ENCODE measurements at regions not wholly inside any gene's neighbourhood (a gene's known extent, or its start where the extent isn't known, plus 50 kb on each side); places are given as distances from the start of the nearest gene placed in this dataset.

DNA sequence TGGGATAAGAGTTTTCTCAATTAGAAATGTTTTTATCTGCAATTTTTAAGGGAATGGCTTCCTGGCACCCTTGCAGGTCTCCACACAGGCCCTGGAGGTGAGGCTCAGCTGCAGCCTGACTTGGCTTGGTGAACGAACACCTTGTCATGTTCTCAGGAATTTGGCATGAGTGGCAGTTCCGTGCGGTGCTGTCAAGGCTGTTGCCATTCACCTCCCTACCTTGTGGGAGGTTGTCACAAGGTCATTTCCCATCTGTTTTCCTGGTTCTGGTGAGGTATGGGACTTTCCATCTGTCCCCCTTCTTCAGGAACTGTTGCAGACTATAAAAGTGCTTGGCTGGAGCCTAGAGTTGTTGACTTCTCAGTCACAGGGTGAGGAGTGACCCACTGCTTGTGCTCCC lies 82.9 kb downstream of the ELOVL4 start:
- Mint-ChIP-seq H3K9me3 (peaks cover 0 to 3% (median 0%) of the 10 kb centered on the region in 11 donors), H3K36me3 (no peaks in the 10 kb centered on the region), H3K4me3 (no peak overlapping the region), H3K27me3 (peaks cover 0 to 13% (median 0%) of the 10 kb centered on the region in 5 donors), H3K27ac (no peak overlapping the region), H3K4me1 (peaks cover under 1 to 12% (median 4%) of the 10 kb centered on the region in 7 donors)
- no peaks in the 10 kb centered on the region for H3K4me1 ChIP-seq (ENCODE audit: control insufficient read depth in 2 of 2, insufficient read depth in 2 of 2, low read length in 2 of 2)
- no peaks in the 10 kb centered on the region for H3K27me3 ChIP-seq (ENCODE audit: control insufficient read depth in 2 of 2, insufficient read depth in 2 of 2, low read length in 2 of 2)
- ATAC-seq (no peak), DNase-seq (no peak)
- H3K4me3 ChIP-seq (ENCODE audit: low read length): no peak overlapping the region
- CTCF ChIA-PET: no interaction called here
- H3K9me3 ChIP-seq (ENCODE audit: control insufficient read depth in 2 of 3, low read length in 3 of 3): no peaks in the 10 kb centered on the region
- H3K36me3 ChIP-seq (ENCODE audit: control insufficient read depth in 2 of 3, insufficient read depth in 3 of 3, low read length in 3 of 3): no peaks in the 10 kb centered on the region
- intact Hi-C loops (cut with micrococcal nuclease): no loop called here
- no peak overlapping the region for H3K27ac ChIP-seq (ENCODE audit: low read depth, low read length)
- POLR2A ChIA-PET: no interaction called here

GRCh38 chr6:79864001-79864400 lies 83.4 kb downstream of the ELOVL4 start:
- CTCF ChIA-PET: interaction anchor here (0.6 to 1.3 kb wide), 3 partner anchors 9 to 244 kb away, joined by 3 read pairs; no protein-coding TSS in a partner anchor
- H3K4me3 ChIP-seq (ENCODE audit: low read length): no peak overlapping the region

GRCh38 chr6:79863566-79863965 lies 83.8 kb downstream of the ELOVL4 start:
- no peak overlapping the region for H3K27ac ChIP-seq (ENCODE audit: low read depth, low read length)
- DNase-seq (no peak), ATAC-seq (no peak)
- Mint-ChIP-seq H3K27me3 (peaks cover 0 to 13% (median 0%) of the 10 kb centered on the region in 5 donors), H3K4me3 (no peak overlapping the region), H3K9me3 (peaks cover 0 to 3% (median 0%) of the 10 kb centered on the region in 11 donors), H3K27ac (no peak overlapping the region), H3K36me3 (no peaks in the 10 kb centered on the region), H3K4me1 (peaks cover 0 to 6% (median 0%) of the 10 kb centered on the region in 7 donors)
- CTCF ChIA-PET: interaction anchor here (0.6 to 1.3 kb wide), 3 partner anchors 10 to 244 kb away, joined by 3 read pairs; no protein-coding TSS in a partner anchor
- H3K36me3 ChIP-seq (ENCODE audit: control insufficient read depth in 2 of 3, insufficient read depth in 3 of 3, low read length in 3 of 3): no peaks in the 10 kb centered on the region
- no peaks in the 10 kb centered on the region for H3K4me1 ChIP-seq (ENCODE audit: control insufficient read depth in 2 of 2, insufficient read depth in 2 of 2, low read length in 2 of 2)
- H3K4me3 ChIP-seq (ENCODE audit: low read length): no peak overlapping the region
- POLR2A ChIA-PET: no interaction called here
- no peaks in the 10 kb centered on the region for H3K27me3 ChIP-seq (ENCODE audit: control insufficient read depth in 2 of 2, insufficient read depth in 2 of 2, low read length in 2 of 2)
- H3K9me3 ChIP-seq (ENCODE audit: control insufficient read depth in 2 of 3, low read length in 3 of 3): no peaks in the 10 kb centered on the region
- intact Hi-C loops (cut with micrococcal nuclease): no loop called here

More at GRCh38 chr6:79864001-79864400, 83.4 kb downstream of the ELOVL4 start:
- no peaks in the 10 kb centered on the region for H3K4me1 ChIP-seq (ENCODE audit: control insufficient read depth in 2 of 2, insufficient read depth in 2 of 2, low read length in 2 of 2)
- no peak for DNase-seq
- ATAC-seq: no peak
- H3K9me3 Mint-ChIP-seq: peaks cover 0 to 3% (median 0%) of the 10 kb centered on the region in 11 donors
- no peaks in the 10 kb centered on the region for H3K9me3 ChIP-seq (ENCODE audit: control insufficient read depth in 2 of 3, low read length in 3 of 3)
- H3K36me3 ChIP-seq (ENCODE audit: control insufficient read depth in 2 of 3, insufficient read depth in 3 of 3, low read length in 3 of 3): no peaks in the 10 kb centered on the region
- POLR2A ChIA-PET: no interaction called here
- H3K27ac Mint-ChIP-seq: no peak overlapping the region
- no peak overlapping the region for H3K4me3 Mint-ChIP-seq
- H3K36me3 Mint-ChIP-seq: no peaks in the 10 kb centered on the region
- H3K27ac ChIP-seq (ENCODE audit: low read depth, low read length): no peak overlapping the region
- intact Hi-C loops (cut with micrococcal nuclease): no loop called here
- H3K27me3 ChIP-seq (ENCODE audit: control insufficient read depth in 2 of 2, insufficient read depth in 2 of 2, low read length in 2 of 2): no peaks in the 10 kb centered on the region
- peaks cover 0 to 13% (median 0%) of the 10 kb centered on the region in 5 donors for H3K27me3 Mint-ChIP-seq
- H3K4me1 Mint-ChIP-seq: peaks cover 0 to 9% (median 2%) of the 10 kb centered on the region in 7 donors

GRCh38 chr6:79862711-79863110 lies 84.6 kb downstream of the ELOVL4 start:
- Histone ChIP-seq H3K27ac (ENCODE audit: low read depth, low read length) (no peak overlapping the region), H3K9me3 (ENCODE audit: control insufficient read depth in 2 of 3, low read length in 3 of 3) (no peaks in the 10 kb centered on the region), H3K27me3 (ENCODE audit: control insufficient read depth in 2 of 2, insufficient read depth in 2 of 2, low read length in 2 of 2) (no peaks in the 10 kb centered on the region), H3K4me3 (ENCODE audit: low read length) (no peak overlapping the region), H3K4me1 (ENCODE audit: control insufficient read depth in 2 of 2, insufficient read depth in 2 of 2, low read length in 2 of 2) (no peaks in the 10 kb centered on the region), H3K36me3 (ENCODE audit: control insufficient read depth in 2 of 3, insufficient read depth in 3 of 3, low read length in 3 of 3) (no peaks in the 10 kb centered on the region)
- intact Hi-C loops (cut with micrococcal nuclease): no loop called here
- Mint-ChIP-seq H3K4me1 (peaks cover 0 to 4% (median 0%) of the 10 kb centered on the region in 7 donors), H3K27ac (no peak overlapping the region), H3K9me3 (peaks cover 0 to 3% (median 0%) of the 10 kb centered on the region in 11 donors), H3K4me3 (no peak overlapping the region), H3K27me3 (peaks cover 0 to 13% (median 0%) of the 10 kb centered on the region in 5 donors), H3K36me3 (no peaks in the 10 kb centered on the region)
- DNase-seq (no peak), ATAC-seq (no peak)
- POLR2A ChIA-PET: no interaction called here
- CTCF ChIA-PET: interaction anchor here (1.3 kb wide), 1 partner anchor 14 kb away, joined by 3 read pairs; no protein-coding TSS in a partner anchor

DNA sequence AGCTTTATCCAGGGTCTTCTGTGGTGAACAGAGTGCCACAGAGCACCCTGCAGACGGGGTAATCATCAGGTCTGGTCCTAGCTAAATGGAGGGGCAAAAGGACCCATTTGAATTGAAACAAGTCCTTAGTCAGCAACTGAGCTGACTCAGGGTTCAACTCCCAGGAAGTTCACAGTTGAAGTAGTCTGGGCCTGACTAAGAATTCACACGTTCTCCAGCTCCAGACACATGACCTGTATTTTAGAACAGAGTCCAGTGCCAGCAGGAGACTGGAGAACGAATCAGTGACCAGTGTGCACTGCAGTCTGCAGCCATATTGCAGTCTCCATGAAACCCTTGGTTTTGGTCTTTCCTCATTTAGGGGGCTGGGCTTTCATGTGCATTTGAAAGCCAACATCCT lies 85.2 kb downstream of the ELOVL4 start:
- POLR2A ChIA-PET: no interaction called here
- intact Hi-C loops (cut with micrococcal nuclease): no loop called here
- H3K4me1 Mint-ChIP-seq: peaks cover 0 to 4% (median 0%) of the 10 kb centered on the region in 7 donors
- H3K27ac Mint-ChIP-seq: no peak overlapping the region
- CTCF ChIA-PET: no interaction called here
- no peak for ATAC-seq
- no peak for DNase-seq
- Histone ChIP-seq H3K36me3 (ENCODE audit: control insufficient read depth in 2 of 3, insufficient read depth in 3 of 3, low read length in 3 of 3) (no peaks in the 10 kb centered on the region), H3K9me3 (ENCODE audit: control insufficient read depth in 2 of 3, low read length in 3 of 3) (no peaks in the 10 kb centered on the region), H3K4me1 (ENCODE audit: control insufficient read depth in 2 of 2, insufficient read depth in 2 of 2, low read length in 2 of 2) (no peaks in the 10 kb centered on the region), H3K4me3 (ENCODE audit: low read length) (no peak overlapping the region), H3K27ac (ENCODE audit: low read depth, low read length) (no peak overlapping the region), H3K27me3 (ENCODE audit: control insufficient read depth in 2 of 2, insufficient read depth in 2 of 2, low read length in 2 of 2) (no peaks in the 10 kb centered on the region)
- peaks cover 0 to 13% (median 0%) of the 10 kb centered on the region in 5 donors for H3K27me3 Mint-ChIP-seq
- no peak overlapping the region for H3K4me3 Mint-ChIP-seq
- H3K36me3 Mint-ChIP-seq: no peaks in the 10 kb centered on the region
- H3K9me3 Mint-ChIP-seq: peaks cover 0 to 3% (median 0%) of the 10 kb centered on the region in 11 donors

DNA sequence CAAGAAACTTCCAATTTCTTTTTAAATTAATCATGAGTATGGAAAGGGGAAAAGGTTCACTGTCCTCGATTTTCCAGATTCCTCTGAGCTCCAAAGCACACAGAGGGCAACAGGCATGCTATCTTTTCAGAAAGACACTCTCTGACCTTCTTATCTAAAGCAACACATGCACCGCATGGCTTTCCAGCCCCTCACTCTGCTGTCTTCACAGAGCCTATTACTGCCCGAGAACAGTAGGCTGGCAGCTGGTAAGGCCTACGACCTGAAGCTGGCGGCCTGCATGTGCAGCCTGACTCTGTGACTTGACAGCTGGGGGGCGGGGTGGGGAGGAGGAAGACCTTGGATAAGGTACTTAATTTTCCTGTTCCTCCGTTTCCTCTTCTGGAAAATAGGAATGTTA lies 86.3 kb downstream of the ELOVL4 start:
- Mint-ChIP-seq H3K4me3 (no peak overlapping the region), H3K27me3 (peaks cover 0 to 5% (median 0%) of the 10 kb centered on the region in 5 donors), H3K36me3 (no peaks in the 10 kb centered on the region), H3K27ac (no peak overlapping the region), H3K4me1 (peaks cover 0 to 4% (median 0%) of the 10 kb centered on the region in 7 donors), H3K9me3 (peaks cover 0 to 3% (median 0%) of the 10 kb centered on the region in 11 donors)
- intact Hi-C loops (cut with micrococcal nuclease): no loop called here
- CTCF ChIA-PET: no interaction called here
- H3K4me1 ChIP-seq (ENCODE audit: control insufficient read depth in 2 of 2, insufficient read depth in 2 of 2, low read length in 2 of 2): no peaks in the 10 kb centered on the region
- H3K36me3 ChIP-seq (ENCODE audit: control insufficient read depth in 2 of 3, insufficient read depth in 3 of 3, low read length in 3 of 3): no peaks in the 10 kb centered on the region
- POLR2A ChIA-PET: no interaction called here
- H3K4me3 ChIP-seq (ENCODE audit: low read length): no peak overlapping the region
- ATAC-seq: no peak
- no peaks in the 10 kb centered on the region for H3K9me3 ChIP-seq (ENCODE audit: control insufficient read depth in 2 of 3, low read length in 3 of 3)
- H3K27me3 ChIP-seq (ENCODE audit: control insufficient read depth in 2 of 2, insufficient read depth in 2 of 2, low read length in 2 of 2): no peaks in the 10 kb centered on the region
- H3K27ac ChIP-seq (ENCODE audit: low read depth, low read length): no peak overlapping the region
- no peak for DNase-seq

- Mint-ChIP-seq H3K27me3 (peaks cover 9 to 54% (median 32%) of the 10 kb centered on the region in 5 donors), H3K27ac (no peak overlapping the region), H3K36me3 (no peaks in the 10 kb centered on the region), H3K9me3 (peaks cover 0 to 1% (median 0%) of the 10 kb centered on the region in 11 donors), H3K4me1 (no peaks in the 10 kb centered on the region), H3K4me3 (no peak overlapping the region)
- no peaks in the 10 kb centered on the region for H3K9me3 ChIP-seq (ENCODE audit: control insufficient read depth in 2 of 3, low read length in 3 of 3)
- H3K27me3 ChIP-seq (ENCODE audit: control insufficient read depth in 2 of 2, insufficient read depth in 2 of 2, low read length in 2 of 2): peaks cover 0 to 4% of the 10 kb centered on the region in 2 donors
- no peaks in the 10 kb centered on the region for H3K36me3 ChIP-seq (ENCODE audit: control insufficient read depth in 2 of 3, insufficient read depth in 3 of 3, low read length in 3 of 3)
- CTCF ChIA-PET: no interaction called here
- H3K27ac ChIP-seq (ENCODE audit: low read depth, low read length): no peak overlapping the region
- DNase-seq: no peak
- no peak overlapping the region for H3K4me3 ChIP-seq (ENCODE audit: low read length)
- intact Hi-C loops (cut with micrococcal nuclease): no loop called here
- H3K4me1 ChIP-seq (ENCODE audit: control insufficient read depth in 2 of 2, insufficient read depth in 2 of 2, low read length in 2 of 2): no peaks in the 10 kb centered on the region
- POLR2A ChIA-PET: no interaction called here
- no peak for ATAC-seq
These were observed 99.9 kb downstream of the ELOVL4 start for GRCh38 chr6:79847426-79847825.
